HG02973 (cell line): ENCODE measurements at regions not wholly inside any gene's neighbourhood (a gene's known extent, or its start where the extent isn't known, plus 50 kb on each side); places are given as distances from the start of the nearest gene placed in this dataset.

ENCODE experiments used
- ATAC-seq: cut with Tn5 transposase; IDR thresholded peaks from one replicate; pipeline ENCODE4 v1.9.1; 2021; ENCODE audit warnings: moderate library complexity; ENCODE audit not compliant: unreplicated experiment

- ATAC-seq = no peak
Observed at GRCh38 chr10:123567984-123568739, 98.0 kb upstream of the GPR26 start.

- no peak for ATAC-seq
Observed at GRCh38 chr10:123568751-123569150, 97.4 kb upstream of the GPR26 start.

- no peak for ATAC-seq
Observed at GRCh38 chr10:123569436-123570035, 96.6 kb upstream of the GPR26 start.

GRCh38 chr10:123570051-123570897 is 95.9 kb upstream of the GPR26 start:
- no peak for ATAC-seq

GRCh38 chr10:123570898-123571515 is 95.1 kb upstream of the GPR26 start:
- no peak for ATAC-seq

- no peak for ATAC-seq
Observed at GRCh38 chr10:123571978-123572377, 94.2 kb upstream of the GPR26 start.

GRCh38 chr10:123573236-123574108 is 92.7 kb upstream of the GPR26 start:
- no peak for ATAC-seq

- ATAC-seq = no peak
Observed at GRCh38 chr10:123574109-123574698, 92.0 kb upstream of the GPR26 start.

- ATAC-seq = no peak
Observed at GRCh38 chr10:123575105-123575504, 91.0 kb upstream of the GPR26 start.

GRCh38 chr10:123576706-123577105 is 89.4 kb upstream of the GPR26 start:
- no peak for ATAC-seq

GRCh38 chr10:123577921-123578461 is 88.2 kb upstream of the GPR26 start:
- ATAC-seq = no peak

- no peak for ATAC-seq
Observed at GRCh38 chr10:123578721-123579120, 87.4 kb upstream of the GPR26 start.

GRCh38 chr10:123579675-123580074 is 86.5 kb upstream of the GPR26 start:
- ATAC-seq = no peak

GRCh38 chr10:123580426-123580825 is 85.7 kb upstream of the GPR26 start:
- ATAC-seq = no peak

GRCh38 chr10:123581656-123582055 is 84.5 kb upstream of the GPR26 start:
- ATAC-seq = no peak

- no peak for ATAC-seq
Observed at GRCh38 chr10:123582084-123582989, 83.8 kb upstream of the GPR26 start.

GRCh38 chr10:123583639-123584418 is 82.3 kb upstream of the GPR26 start:
- no peak for ATAC-seq

GRCh38 chr10:123584419-123584775 is 81.8 kb upstream of the GPR26 start:
- no peak for ATAC-seq
